Panc1 (cell line): ENCODE measurements at regions not wholly inside any gene's neighbourhood (a gene's known extent, or its start where the extent isn't known, plus 50 kb on each side); places are given as distances from the start of the nearest gene placed in this dataset.

ENCODE experiments used
- ATAC-seq: fragments of 200-7000 bp; cut with Tn5 transposase; 2 replicates; pipeline ENCODE4 v1.9.1; 2020; ENCODE audit warnings: mild to moderate bottlenecking, moderate library complexity
- BruUV-seq: library from RNA; stranded (reverse); fragments of 400-500 nt; replicated peaks from 2 replicates; lab custom pipeline; 2021; lab: Mats Ljungman, UMichigan
- CTCF ChIA-PET: fragments of 300-600 bp; sonication (Branson Sonifier 250); formaldehyde crosslinking; loops from one replicate; lab custom pipeline; 2022; ENCODE audit warnings: antibody characterized with exemption; lab: Charles Lee
- POLR2A ChIA-PET: fragments of 300-600 bp; sonication (Branson Sonifier 250); formaldehyde crosslinking; loops from one replicate; lab custom pipeline; 2022; ENCODE audit warnings: antibody characterized with exemption; lab: Charles Lee
- DNase-seq: peaks from one replicate; pipeline ENCODE4 v3.0.0-alpha.2; 2010; ENCODE audit warnings: low read depth, low spot score
- H3K27ac ChIP-seq: 2 replicates; pipeline ENCODE4 v1.5.1; 2011; ENCODE audit warnings: mild to moderate bottlenecking, low read length, inconsistent platforms
- H3K27me3 ChIP-seq: fragments of 200-500 bp; sonication (Bioruptor generic); 2 replicates; pipeline ENCODE4 v1.6.0; 2014; ENCODE audit warnings: low read length, inconsistent platforms; ENCODE audit not compliant: control insufficient read depth, insufficient read depth
- H3K36me3 ChIP-seq: fragments of 200-500 bp; sonication (Bioruptor generic); 2 replicates; pipeline ENCODE4 v1.5.1; 2014; ENCODE audit warnings: inconsistent platforms, mild to moderate bottlenecking, low read length, moderate library complexity; ENCODE audit not compliant: control insufficient read depth, insufficient read depth
- H3K4me1 ChIP-seq: 2 replicates; pipeline ENCODE4 v1.5.1; 2011; ENCODE audit warnings: inconsistent platforms, mild to moderate bottlenecking, low read length, moderate library complexity; ENCODE audit not compliant: control insufficient read depth, insufficient read depth
- H3K4me3 ChIP-seq, 2 experiments: 2 replicates each; pipeline ENCODE4 v1.5.1; 2011 to 2012; ENCODE audit warnings: low read depth in 2 of 2, low read length in 2 of 2, mild to moderate bottlenecking in 2 of 2, inconsistent platforms in 1 of 2, moderate library complexity in 1 of 2
- H3K9me3 ChIP-seq: fragments of 200-500 bp; sonication (Bioruptor generic); 2 replicates; pipeline ENCODE4 v1.5.1; 2014; ENCODE audit warnings: low read depth, mild to moderate bottlenecking, inconsistent platforms, low read length, moderate library complexity; ENCODE audit not compliant: control insufficient read depth, insufficient read depth
- POLR2AphosphoS5 ChIP-seq: IDR thresholded peaks from 2 replicates; pipeline ENCODE4 v1.6.1; 2012; ENCODE audit warnings: mild to moderate bottlenecking, low read depth, low read length, moderate library complexity
- SIN3A ChIP-seq: IDR thresholded peaks from 2 replicates; pipeline ENCODE4 v1.6.1; 2012; ENCODE audit warnings: low read depth, mild to moderate bottlenecking, low read length, moderate library complexity, borderline replicate concordance; ENCODE audit not compliant: insufficient read depth
- TCF7L2 ChIP-seq: IDR thresholded peaks from 2 replicates; pipeline ENCODE4 v1.6.1; 2011; ENCODE audit warnings: mild to moderate bottlenecking, low read depth, low read length, inconsistent platforms
- in situ Hi-C: cut with HindIII; loops from 2 replicates; pipeline ENCODE4 v1.10.0; 2016; ENCODE audit warnings: low sequenced_read_pairs, low pct_unique_long_range_greater_than_20kb
- intact Hi-C: fragments of 100-400 bp; cut with micrococcal nuclease; formaldehyde crosslinking; loops from one replicate; pipeline ENCODE4 v1.10.0; 2022; ENCODE audit not compliant: unreplicated experiment
- TF ChIP-seq, protein P1 (sequence below): fragments of 450-650 bp; IDR thresholded peaks from 2 replicates; pipeline ENCODE4 v1.5.1; 2017; ENCODE audit warnings: mild to moderate bottlenecking
- TF ChIP-seq, protein P2 (sequence below), 2 experiments: IDR thresholded peaks; 2 replicates each; pipeline ENCODE4 v1.6.1; 2011 to 2012; ENCODE audit warnings: low read depth in 2 of 2, control low read depth in 1 of 2, low read length in 1 of 2, mild to moderate bottlenecking in 1 of 2, moderate library complexity in 1 of 2; ENCODE audit not compliant: insufficient read depth in 1 of 2

DNA sequence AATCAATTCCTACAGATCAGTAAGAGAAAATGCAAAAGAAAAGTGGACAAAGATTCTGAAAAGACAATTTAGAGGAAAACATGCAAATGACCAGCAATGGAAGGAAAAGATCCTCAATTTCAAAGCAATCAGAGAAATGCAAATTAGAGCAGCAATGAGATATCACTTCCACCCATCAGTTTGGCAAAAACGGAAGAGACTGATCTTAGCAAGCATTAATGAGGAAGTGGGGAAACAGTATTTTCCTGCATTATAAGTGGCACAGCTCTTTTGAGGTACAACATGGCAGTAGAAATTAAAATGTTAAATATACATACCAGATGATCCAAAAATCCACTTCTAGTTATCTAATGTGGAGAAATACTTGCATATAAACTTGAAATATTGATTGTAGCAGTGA, 69.1 kb upstream of the SLC7A1 start:
- TF ChIP-seq, protein P1, sequence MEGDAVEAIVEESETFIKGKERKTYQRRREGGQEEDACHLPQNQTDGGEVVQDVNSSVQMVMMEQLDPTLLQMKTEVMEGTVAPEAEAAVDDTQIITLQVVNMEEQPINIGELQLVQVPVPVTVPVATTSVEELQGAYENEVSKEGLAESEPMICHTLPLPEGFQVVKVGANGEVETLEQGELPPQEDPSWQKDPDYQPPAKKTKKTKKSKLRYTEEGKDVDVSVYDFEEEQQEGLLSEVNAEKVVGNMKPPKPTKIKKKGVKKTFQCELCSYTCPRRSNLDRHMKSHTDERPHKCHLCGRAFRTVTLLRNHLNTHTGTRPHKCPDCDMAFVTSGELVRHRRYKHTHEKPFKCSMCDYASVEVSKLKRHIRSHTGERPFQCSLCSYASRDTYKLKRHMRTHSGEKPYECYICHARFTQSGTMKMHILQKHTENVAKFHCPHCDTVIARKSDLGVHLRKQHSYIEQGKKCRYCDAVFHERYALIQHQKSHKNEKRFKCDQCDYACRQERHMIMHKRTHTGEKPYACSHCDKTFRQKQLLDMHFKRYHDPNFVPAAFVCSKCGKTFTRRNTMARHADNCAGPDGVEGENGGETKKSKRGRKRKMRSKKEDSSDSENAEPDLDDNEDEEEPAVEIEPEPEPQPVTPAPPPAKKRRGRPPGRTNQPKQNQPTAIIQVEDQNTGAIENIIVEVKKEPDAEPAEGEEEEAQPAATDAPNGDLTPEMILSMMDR, result no peak
- TF ChIP-seq SIN3A (no peak), POLR2AphosphoS5 (no peak), TCF7L2 (no peak)
- TF ChIP-seq, protein P2, sequence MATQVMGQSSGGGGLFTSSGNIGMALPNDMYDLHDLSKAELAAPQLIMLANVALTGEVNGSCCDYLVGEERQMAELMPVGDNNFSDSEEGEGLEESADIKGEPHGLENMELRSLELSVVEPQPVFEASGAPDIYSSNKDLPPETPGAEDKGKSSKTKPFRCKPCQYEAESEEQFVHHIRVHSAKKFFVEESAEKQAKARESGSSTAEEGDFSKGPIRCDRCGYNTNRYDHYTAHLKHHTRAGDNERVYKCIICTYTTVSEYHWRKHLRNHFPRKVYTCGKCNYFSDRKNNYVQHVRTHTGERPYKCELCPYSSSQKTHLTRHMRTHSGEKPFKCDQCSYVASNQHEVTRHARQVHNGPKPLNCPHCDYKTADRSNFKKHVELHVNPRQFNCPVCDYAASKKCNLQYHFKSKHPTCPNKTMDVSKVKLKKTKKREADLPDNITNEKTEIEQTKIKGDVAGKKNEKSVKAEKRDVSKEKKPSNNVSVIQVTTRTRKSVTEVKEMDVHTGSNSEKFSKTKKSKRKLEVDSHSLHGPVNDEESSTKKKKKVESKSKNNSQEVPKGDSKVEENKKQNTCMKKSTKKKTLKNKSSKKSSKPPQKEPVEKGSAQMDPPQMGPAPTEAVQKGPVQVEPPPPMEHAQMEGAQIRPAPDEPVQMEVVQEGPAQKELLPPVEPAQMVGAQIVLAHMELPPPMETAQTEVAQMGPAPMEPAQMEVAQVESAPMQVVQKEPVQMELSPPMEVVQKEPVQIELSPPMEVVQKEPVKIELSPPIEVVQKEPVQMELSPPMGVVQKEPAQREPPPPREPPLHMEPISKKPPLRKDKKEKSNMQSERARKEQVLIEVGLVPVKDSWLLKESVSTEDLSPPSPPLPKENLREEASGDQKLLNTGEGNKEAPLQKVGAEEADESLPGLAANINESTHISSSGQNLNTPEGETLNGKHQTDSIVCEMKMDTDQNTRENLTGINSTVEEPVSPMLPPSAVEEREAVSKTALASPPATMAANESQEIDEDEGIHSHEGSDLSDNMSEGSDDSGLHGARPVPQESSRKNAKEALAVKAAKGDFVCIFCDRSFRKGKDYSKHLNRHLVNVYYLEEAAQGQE (IDR thresholded peaks at IDR 0.05; ENCODE audit: insufficient read depth in 1 of 2, low read depth in 2 of 2, low read length in 1 of 2), result no peak
- BruUV-seq, result no TSS peak
- H3K4me1 ChIP-seq, result no peaks in the 10 kb centered on the region
- H3K27me3 ChIP-seq, result no peaks in the 10 kb centered on the region
- no peaks in the 10 kb centered on the region for H3K36me3 ChIP-seq
- POLR2A ChIA-PET, result no interaction called here
- intact Hi-C loops, result no loop called here
- no peak overlapping the region for H3K27ac ChIP-seq
- ATAC-seq, result no peak
- no peaks in the 10 kb centered on the region for H3K9me3 ChIP-seq
- CTCF ChIA-PET, result no interaction called here
- in situ Hi-C loops, result no loop called here
- no peak for DNase-seq
- H3K4me3 ChIP-seq, result no peak overlapping the region

DNA sequence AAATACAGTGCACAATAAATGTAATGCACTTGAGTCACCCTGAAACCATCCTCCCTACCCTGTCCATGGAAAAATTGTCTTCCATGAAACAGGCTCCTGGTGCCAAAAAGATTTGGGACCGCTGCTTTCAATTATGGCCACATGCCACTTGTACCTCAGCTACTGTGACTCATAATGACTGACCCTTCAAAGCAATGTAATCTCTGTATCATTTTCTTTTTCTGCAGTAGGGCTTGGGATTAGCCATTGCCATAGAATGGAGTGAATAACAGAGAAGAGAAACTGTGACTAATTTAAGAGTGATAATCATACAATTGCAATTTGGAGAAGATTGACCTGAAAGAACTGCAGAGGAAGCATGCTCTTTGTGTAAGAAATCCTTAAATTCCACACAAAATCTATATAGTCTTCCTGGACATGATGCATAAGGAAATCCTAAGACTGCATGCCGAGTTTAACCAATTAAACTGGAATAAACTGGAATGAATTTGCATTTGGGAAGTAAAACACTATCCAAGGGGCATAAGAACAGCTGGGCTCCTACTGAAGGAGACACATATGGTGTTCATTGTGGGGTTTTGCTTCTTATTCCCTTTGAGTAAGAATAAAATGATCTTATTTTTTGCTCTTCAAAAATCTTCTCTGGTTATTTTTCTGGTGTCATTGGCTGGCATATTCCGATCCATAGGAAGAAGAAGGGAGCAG, 59.5 kb upstream of the SLC7A1 start:
- H3K27ac ChIP-seq, result no peak overlapping the region
- TF ChIP-seq, protein P2 (IDR thresholded peaks at IDR 0.05; ENCODE audit: insufficient read depth in 1 of 2, low read depth in 2 of 2, low read length in 1 of 2), result no peak
- TF ChIP-seq SIN3A, result no peak
- no peak for TF ChIP-seq TCF7L2
- no peak for TF ChIP-seq POLR2AphosphoS5
- TF ChIP-seq, protein P1, result no peak
- 0 out of 2 replicates have a peak, but pooled peaks cover 2% of the 10 kb centered on the region for H3K27me3 ChIP-seq
- BruUV-seq, result no TSS peak
- ChIA-PET POLR2A (no interaction called here), CTCF (no interaction called here)
- no peaks in the 10 kb centered on the region for H3K9me3 ChIP-seq
- H3K4me3 ChIP-seq, result no peak overlapping the region
- intact Hi-C loops, result no loop called here
- H3K4me1 ChIP-seq, result no peaks in the 10 kb centered on the region
- no peak for ATAC-seq
- in situ Hi-C loops, result no loop called here
- no peak for DNase-seq
- no peaks in the 10 kb centered on the region for H3K36me3 ChIP-seq
